Pancreas (tissue), 10 donors: ENCODE measurements at regions not wholly inside any gene's neighbourhood (a gene's known extent, or its start where the extent isn't known, plus 50 kb on each side); places are given as distances from the start of the nearest gene placed in this dataset.

Experiments used
- ATAC-seq, 4 donors: fragments of 200-7000 bp; cut with Tn5 transposase; one replicate each; pipeline versions ENCODE4 v1.8.0 to v1.9.1; 2020; ENCODE audit warnings: mild to moderate bottlenecking in 4 of 4, moderate library complexity in 4 of 4
- DNase-seq, 6 donors: peaks; one replicate each; pipeline ENCODE4 v3.0.0-alpha.2; 2020
- FAIRE-seq: peaks from 2 replicates; lab custom pipeline; 2012; peaks lifted over from hg19 to GRCh38; lab: Jason Lieb, UNC
- H3K27ac ChIP-seq, 4 donors: fragments of 200-600 bp; sonication (generic); 1 replicate in 3 of 4; 2 replicates in 1 of 4; pipeline versions ENCODE4 v1.5.0 to v1.8.0; 2020
- H3K27me3 ChIP-seq, 4 donors: fragments of 200-600 bp; one replicate each; pipeline ENCODE4 v1.8.0; 2021
- H3K36me3 ChIP-seq, 3 donors: fragments of 200-600 bp; sonication (generic) in 1 of 3; one replicate each; pipeline versions ENCODE4 v1.5.0 to v1.8.0; 2020 to 2021
- H3K4me1 ChIP-seq, 3 donors: fragments of 200-600 bp; one replicate each; pipeline ENCODE4 v1.8.0; 2021
- H3K4me3 ChIP-seq, 4 donors: fragments of 200-600 bp; sonication (generic) in 2 of 4; one replicate each; pipeline versions ENCODE4 v1.5.0 to v1.8.0; 2020 to 2021
- H3K9me3 ChIP-seq, 4 donors: fragments of 200-600 bp; one replicate each; pipeline ENCODE4 v1.8.0; 2021
- CTCF ChIP-seq, 4 donors: fragments of 200-600 bp; sonication (generic) in 3 of 4; IDR thresholded peaks; one replicate each; pipeline versions ENCODE4 v1.5.0 to v1.8.0; 2021; ENCODE audit warnings: antibody characterized with exemption in 4 of 4
- WGBS, 2 donors: extraction: QIAGEN DNeasy Blood & Tissue Kit; methylation state at CpG; one replicate each; pipeline ENCODE4 v1.1.7; 2013; 5-methylcytosine and 5-hydroxymethylcytosine counted together
- intact Hi-C, 3 donors: fragments of 100-400 bp; cut with DNase I; formaldehyde crosslinking; loops; one replicate each; pipeline versions ENCODE4 v1.11.1 to v1.14.2; 2022
- donor health status: healthy with polysubstance abuse.
- donor health status: DM: no; HTN: no; CAD: no; lungs with moderate emphysema.
- donor health status: DM: no; HTN: no; CAD: no.
- donor health status: control.
- donor health status: control.
- donor health status: Bipolar disorder and iron deficiency.
- donor health status: DM: yes; HTN: yes; CAD: no.
- donor health status: DM: no; HTN: no; CAD: no.
- donor health status: DM: no; HTN: no; CAD: no.
- donor health status: DM: yes; HTN: yes; CAD: no.

- no peak overlapping the region for H3K27ac ChIP-seq
- no peak for FAIRE-seq
Measured at GRCh38 chr3:105033081-105033480, 333.6 kb upstream of the ALCAM start.

DNA sequence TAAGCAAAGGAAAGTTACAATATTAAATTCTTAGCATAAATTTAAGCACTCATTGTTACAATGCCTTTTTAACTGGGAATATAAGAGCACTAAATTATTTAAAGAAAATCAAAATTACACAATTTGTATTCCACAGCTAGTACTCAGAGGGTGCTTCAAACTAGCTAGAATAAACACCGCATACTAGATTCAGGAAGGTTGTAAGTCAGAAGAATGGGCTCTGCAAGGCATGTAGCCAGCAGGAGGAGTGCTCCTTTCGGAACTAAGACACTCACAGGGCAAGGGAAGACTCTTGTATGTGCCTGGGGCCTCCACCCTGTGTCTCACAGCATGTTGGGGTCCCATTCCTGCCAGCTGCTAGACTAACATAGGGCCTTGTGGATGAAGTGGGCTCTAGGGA lies 327.7 kb upstream of the ALCAM start:
- WGBS, 2 donors: 82 to 89% methylated on average over 2 of the region's 2 CpGs
- TF ChIP-seq CTCF (IDR thresholded peaks at IDR 0.05): no peak
- H3K27ac ChIP-seq: no peak overlapping the region
- intact Hi-C loops: no loop called here
- DNase-seq: no peak
- no peak for ATAC-seq
- FAIRE-seq: no peak
- no peaks in the 10 kb centered on the region for H3K27me3 ChIP-seq
- no peaks in the 10 kb centered on the region for H3K9me3 ChIP-seq
- H3K4me3 ChIP-seq: no peak overlapping the region
- H3K4me1 ChIP-seq: no peaks in the 10 kb centered on the region
- H3K36me3 ChIP-seq: no peaks in the 10 kb centered on the region

More at GRCh38 chr3:105033081-105033480, 333.6 kb upstream of the ALCAM start:
- intact Hi-C loops: no loop called here
- ATAC-seq (peak; percentile 33 to 81 (median 64)), DNase-seq (no peak)
- WGBS, 2 donors: 52 to 59% methylated on average over 1 of the region's 1 CpG
- no peaks in the 10 kb centered on the region for H3K27me3 ChIP-seq
- H3K9me3 ChIP-seq: no peaks in the 10 kb centered on the region
- no peaks in the 10 kb centered on the region for H3K36me3 ChIP-seq
- H3K4me3 ChIP-seq: no peak overlapping the region
- TF ChIP-seq CTCF (IDR thresholded peaks at IDR 0.05): no peak
- peaks cover 4 to 21% (median 17%) of the 10 kb centered on the region in 3 donors for H3K4me1 ChIP-seq

GRCh38 chr3:105040026-105040622 lies 326.6 kb upstream of the ALCAM start:
- H3K36me3 ChIP-seq: no peaks in the 10 kb centered on the region
- ATAC-seq (peak; percentile 47 to 65 (median 56)), FAIRE-seq (no peak), DNase-seq (no peak)
- no peak overlapping the region for H3K4me3 ChIP-seq
- intact Hi-C loops: no loop called here
- 5 to 10% methylated on average over 1 of the region's 1 CpG for WGBS, 2 donors
- H3K27ac ChIP-seq: no peak overlapping the region
- TF ChIP-seq CTCF (IDR thresholded peaks at IDR 0.05): no peak
- no peaks in the 10 kb centered on the region for H3K9me3 ChIP-seq
- H3K27me3 ChIP-seq: no peaks in the 10 kb centered on the region
- no peaks in the 10 kb centered on the region for H3K4me1 ChIP-seq

DNA sequence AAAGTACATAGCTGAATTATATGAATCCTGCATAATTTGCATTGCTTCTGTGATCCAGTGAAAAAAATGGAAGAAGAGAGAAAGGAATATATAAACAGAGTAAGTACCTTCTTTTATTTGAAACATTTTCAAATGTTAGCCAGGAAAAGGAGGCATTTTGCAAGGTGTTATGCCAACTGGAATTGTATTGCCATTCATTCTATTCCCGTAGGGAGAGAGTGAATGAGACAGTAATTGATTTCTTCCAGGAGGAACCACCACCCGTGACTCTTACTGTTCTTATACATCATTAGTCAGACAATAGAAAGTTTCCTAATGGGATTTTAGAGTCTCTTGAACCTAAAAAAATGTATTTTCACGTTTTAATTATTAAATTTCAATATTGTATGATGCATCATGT lies 324.1 kb upstream of the ALCAM start:
- 25 to 47% methylated on average over 3 of the region's 3 CpGs for WGBS, 2 donors
- no peak for TF ChIP-seq CTCF (IDR thresholded peaks at IDR 0.05)
- FAIRE-seq (no peak), ATAC-seq (no peak), DNase-seq (no peak)
- Histone ChIP-seq H3K36me3 (no peaks in the 10 kb centered on the region), H3K27ac (no peak overlapping the region), H3K9me3 (no peaks in the 10 kb centered on the region), H3K27me3 (no peaks in the 10 kb centered on the region), H3K4me1 (no peaks in the 10 kb centered on the region), H3K4me3 (no peak overlapping the region)
- intact Hi-C loops: no loop called here

DNA sequence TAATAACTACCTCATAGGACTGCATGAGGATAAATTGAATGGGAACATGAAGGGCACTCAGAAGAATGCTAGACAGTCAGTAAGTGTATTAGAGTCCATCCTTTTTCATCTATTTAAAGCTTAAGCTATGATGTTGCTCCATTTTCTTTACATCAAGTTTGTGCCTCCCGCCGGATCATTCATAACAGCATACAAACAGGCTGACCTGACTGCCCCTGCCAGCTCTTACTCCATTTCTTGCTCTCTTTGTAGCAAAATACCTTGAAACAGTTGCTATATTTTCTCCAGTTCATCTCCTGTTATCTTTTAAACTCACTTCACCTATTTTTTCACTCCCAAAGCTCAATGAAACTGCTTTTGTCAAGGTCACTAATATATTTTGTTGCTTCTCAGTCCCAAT lies 315.6 kb upstream of the ALCAM start:
- Histone ChIP-seq H3K27ac (no peak overlapping the region), H3K36me3 (no peaks in the 10 kb centered on the region), H3K4me3 (no peak overlapping the region), H3K27me3 (no peaks in the 10 kb centered on the region), H3K9me3 (no peaks in the 10 kb centered on the region), H3K4me1 (no peaks in the 10 kb centered on the region)
- WGBS, 2 donors: 44 to 58% methylated on average over 2 of the region's 2 CpGs
- DNase-seq: no peak
- no peak for ATAC-seq
- no peak for TF ChIP-seq CTCF (IDR thresholded peaks at IDR 0.05)
- intact Hi-C loops: no loop called here
- FAIRE-seq: no peak
